Lung (tissue), 11 donors: ENCODE measurements at regions not wholly inside any gene's neighbourhood (a gene's known extent, or its start where the extent isn't known, plus 50 kb on each side); places are given as distances from the start of the nearest gene placed in this dataset.
A peak's percentile ranks its signal among the peaks of the same experiment; 100 is the strongest.

Source experiments
- ATAC-seq: fragments of 200-7000 bp; cut with Tn5 transposase; one replicate; pipeline ENCODE4 v1.9.1; 2020; ENCODE audit warnings: moderate number of reproducible peaks; ENCODE audit not compliant: insufficient read depth, low FRiP score
- DNase-seq, 3 donors: peaks; one replicate each; pipeline ENCODE4 v3.0.0-alpha.2; 2013 to 2017
- H3K27ac ChIP-seq, 2 donors: one replicate each; pipeline ENCODE4 v1.5.1; 2013; ENCODE audit warnings: mild to moderate bottlenecking in 2 of 2, moderate library complexity in 2 of 2, control low read depth in 1 of 2, inconsistent platforms in 1 of 2, low read depth in 1 of 2, low read length in 1 of 2
- H3K27me3 ChIP-seq, 3 donors: one replicate each; pipeline ENCODE4 v1.5.1; 2013; ENCODE audit warnings: low read length in 2 of 3; ENCODE audit not compliant: control insufficient read depth in 3 of 3, insufficient read depth in 3 of 3
- H3K36me3 ChIP-seq, 4 donors: one replicate each; pipeline ENCODE4 v1.5.1; 2013; ENCODE audit warnings: low read length in 4 of 4, mild to moderate bottlenecking in 1 of 4, moderate library complexity in 1 of 4; ENCODE audit not compliant: control insufficient read depth in 4 of 4, insufficient read depth in 4 of 4
- H3K4me1 ChIP-seq, 5 donors: one replicate each; pipeline ENCODE4 v1.5.1; 2013; ENCODE audit warnings: low read length in 5 of 5, mild to moderate bottlenecking in 2 of 5, moderate library complexity in 1 of 5; ENCODE audit not compliant: control insufficient read depth in 5 of 5, insufficient read depth in 5 of 5
- H3K4me3 ChIP-seq: one replicate; pipeline ENCODE4 v1.5.1; 2013; ENCODE audit warnings: mild to moderate bottlenecking, control low read depth, moderate library complexity
- H3K9ac ChIP-seq, 2 donors: one replicate each; pipeline ENCODE4 v1.5.1; 2013; ENCODE audit warnings: low read length in 2 of 2, control low read depth in 1 of 2; ENCODE audit not compliant: insufficient read depth in 1 of 2
- H3K9me3 ChIP-seq, 4 donors: one replicate each; pipeline ENCODE4 v1.5.1; 2013; ENCODE audit warnings: low read length in 3 of 4, mild to moderate bottlenecking in 1 of 4, moderate library complexity in 1 of 4; ENCODE audit not compliant: control insufficient read depth in 4 of 4, insufficient read depth in 3 of 4
- WGBS, 2 donors: extraction: QIAGEN DNeasy Blood & Tissue Kit; methylation state at CpG; one replicate each; pipeline ENCODE4 v1.1.7; 2013; 5-methylcytosine and 5-hydroxymethylcytosine counted together
- TF ChIP-seq, protein P1 (sequence below): IDR thresholded peaks from 2 replicates; pipeline ENCODE4 v1.5.1; 2012; ENCODE audit warnings: mild to moderate bottlenecking; ENCODE audit errors: control extremely low read depth, extremely low read depth
- donor health status: control.
- donor health status: control.
- donor health status: Bipolar disorder and iron deficiency.
- donor health status: healthy.
- donor health status: DM: yes; HTN: yes; CAD: no.

DNA sequence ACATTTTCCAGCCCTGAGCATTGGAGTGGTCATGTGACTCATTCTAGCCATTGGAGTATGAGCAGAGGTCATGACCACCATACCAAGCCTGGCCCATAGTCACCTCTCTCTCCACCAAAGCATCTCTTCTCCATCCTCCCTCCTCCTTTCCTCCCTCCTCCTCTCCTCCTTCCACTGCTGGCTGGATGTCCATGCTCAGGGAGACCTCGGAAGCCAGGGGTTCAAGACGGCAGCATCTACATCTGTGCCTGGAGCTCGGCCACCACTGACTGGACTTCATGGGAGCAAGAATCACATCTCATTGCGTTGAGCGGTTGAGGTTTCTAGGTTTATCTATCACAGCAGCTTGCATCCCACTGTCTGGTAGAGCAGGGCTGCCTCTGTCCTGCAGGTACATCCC, 252.4 kb downstream of the NDUFA10 start:
- H3K27me3 ChIP-seq: peaks cover 0 to 4% (median 0%) of the 10 kb centered on the region in 3 donors
- no peaks in the 10 kb centered on the region for H3K36me3 ChIP-seq
- no peak overlapping the region for H3K4me3 ChIP-seq
- H3K27ac ChIP-seq: no peak overlapping the region
- peaks cover 0 to 11% (median 8%) of the 10 kb centered on the region in 4 donors for H3K9me3 ChIP-seq
- no peak for DNase-seq
- TF ChIP-seq, protein P1, sequence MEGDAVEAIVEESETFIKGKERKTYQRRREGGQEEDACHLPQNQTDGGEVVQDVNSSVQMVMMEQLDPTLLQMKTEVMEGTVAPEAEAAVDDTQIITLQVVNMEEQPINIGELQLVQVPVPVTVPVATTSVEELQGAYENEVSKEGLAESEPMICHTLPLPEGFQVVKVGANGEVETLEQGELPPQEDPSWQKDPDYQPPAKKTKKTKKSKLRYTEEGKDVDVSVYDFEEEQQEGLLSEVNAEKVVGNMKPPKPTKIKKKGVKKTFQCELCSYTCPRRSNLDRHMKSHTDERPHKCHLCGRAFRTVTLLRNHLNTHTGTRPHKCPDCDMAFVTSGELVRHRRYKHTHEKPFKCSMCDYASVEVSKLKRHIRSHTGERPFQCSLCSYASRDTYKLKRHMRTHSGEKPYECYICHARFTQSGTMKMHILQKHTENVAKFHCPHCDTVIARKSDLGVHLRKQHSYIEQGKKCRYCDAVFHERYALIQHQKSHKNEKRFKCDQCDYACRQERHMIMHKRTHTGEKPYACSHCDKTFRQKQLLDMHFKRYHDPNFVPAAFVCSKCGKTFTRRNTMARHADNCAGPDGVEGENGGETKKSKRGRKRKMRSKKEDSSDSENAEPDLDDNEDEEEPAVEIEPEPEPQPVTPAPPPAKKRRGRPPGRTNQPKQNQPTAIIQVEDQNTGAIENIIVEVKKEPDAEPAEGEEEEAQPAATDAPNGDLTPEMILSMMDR: no peak
- 96 to 97% methylated on average over 5 of the region's 5 CpGs for WGBS, 2 donors
- peaks cover 0 to 15% (median 9%) of the 10 kb centered on the region in 5 donors for H3K4me1 ChIP-seq
- no peak for ATAC-seq
- H3K9ac ChIP-seq: no peak overlapping the region

DNA sequence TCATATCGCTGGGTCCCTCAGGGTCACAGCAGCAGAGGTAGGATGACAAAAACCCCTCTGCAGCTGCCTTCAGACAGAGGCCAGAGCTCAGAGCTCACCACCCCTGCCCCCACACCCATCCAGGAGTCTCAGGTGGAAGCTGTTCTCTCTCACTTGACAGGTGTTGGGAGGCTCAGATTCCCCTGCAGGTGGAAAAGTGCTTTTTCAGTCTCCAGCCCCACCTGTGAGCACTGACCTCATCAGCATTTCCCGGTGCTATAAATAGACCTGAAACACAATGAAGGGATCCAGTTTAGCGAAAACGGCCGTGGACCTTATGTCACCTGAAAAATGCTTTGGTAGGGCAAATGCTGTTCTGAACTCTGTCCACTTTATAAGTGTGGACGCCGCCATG, 254.9 kb downstream of the NDUFA10 start:
- Histone ChIP-seq H3K27me3 (no peaks in the 10 kb centered on the region), H3K9ac (no peak overlapping the region), H3K4me1 (peaks cover 0 to 11% (median 5%) of the 10 kb centered on the region in 5 donors), H3K36me3 (no peaks in the 10 kb centered on the region), H3K9me3 (peaks cover 0 to 11% (median 8%) of the 10 kb centered on the region in 4 donors), H3K4me3 (no peak overlapping the region), H3K27ac (no peak overlapping the region)
- DNase-seq: peak; percentile 40 to 65 (median 49)
- TF ChIP-seq, protein P1: no peak
- no peak for ATAC-seq
- 79 to 84% methylated on average over 7 of the region's 7 CpGs for WGBS, 2 donors

DNA sequence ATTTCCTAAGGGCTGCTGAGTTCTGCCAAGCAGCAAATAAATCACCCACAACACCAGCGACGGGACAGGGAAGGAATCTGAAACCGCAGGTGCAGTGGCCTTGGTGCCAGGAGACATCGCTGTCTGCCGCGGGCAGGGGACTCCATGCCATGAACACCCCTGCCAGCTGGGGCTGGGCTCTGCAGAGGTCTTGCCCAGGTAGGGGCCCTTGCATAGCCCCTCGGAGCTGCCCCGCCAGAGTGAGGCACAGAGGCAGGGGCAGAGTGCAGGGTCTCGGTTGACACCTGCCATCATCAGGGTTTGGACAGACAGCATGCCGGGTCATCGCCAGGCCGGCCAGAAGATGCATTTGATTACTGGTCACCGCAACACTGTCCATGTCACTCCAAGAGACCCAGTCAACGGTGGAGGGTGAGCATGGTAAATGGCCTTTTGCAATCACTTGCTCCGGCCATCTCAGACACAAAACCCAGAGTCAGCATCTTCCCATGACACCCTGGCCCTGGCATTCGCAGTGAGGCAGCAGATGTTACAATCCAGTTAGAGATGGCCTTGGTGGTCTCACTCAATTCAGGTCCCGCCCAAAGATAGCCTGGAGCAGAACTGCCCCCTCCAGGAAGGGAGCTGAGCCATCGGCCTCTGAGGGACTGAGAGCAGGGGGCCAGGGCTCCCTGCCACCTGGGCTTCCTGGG, 255.4 kb downstream of the NDUFA10 start:
- H3K4me3 ChIP-seq: no peak overlapping the region
- peaks cover 0 to 11% (median 5%) of the 10 kb centered on the region in 5 donors for H3K4me1 ChIP-seq
- no peak overlapping the region for H3K9ac ChIP-seq
- no peak overlapping the region for H3K27ac ChIP-seq
- no peaks in the 10 kb centered on the region for H3K27me3 ChIP-seq
- TF ChIP-seq, protein P1: no peak
- peak in 2 of 3 donors; percentile 49 to 67 for DNase-seq
- H3K36me3 ChIP-seq: no peaks in the 10 kb centered on the region
- no peak for ATAC-seq
- 56 to 64% methylated on average over 18 of the region's 18 CpGs for WGBS, 2 donors
- peaks cover 0 to 11% (median 8%) of the 10 kb centered on the region in 4 donors for H3K9me3 ChIP-seq
